H1 (cell line): ENCODE measurements at regions not wholly inside any gene's neighbourhood (a gene's known extent, or its start where the extent isn't known, plus 50 kb on each side); places are given as distances from the start of the nearest gene placed in this dataset.

ENCODE experiments used
- KDM4A ChIP-seq: IDR thresholded peaks from one replicate; pipeline ENCODE4 v1.7.1; 2012; ENCODE audit warnings: low read depth, mild to moderate bottlenecking, moderate library complexity, low read length, inconsistent platforms; ENCODE audit not compliant: severe bottlenecking
- TF ChIP-seq, protein P1 (sequence below): fragments of 300-600 bp; sonication (generic); IDR thresholded peaks from 2 replicates; pipeline ENCODE4 v1.7.1; 2012; ENCODE audit warnings: low read length, moderate library complexity, mild to moderate bottlenecking, inconsistent platforms; ENCODE audit not compliant: insufficient replicate concordance

- TF ChIP-seq, protein P1, sequence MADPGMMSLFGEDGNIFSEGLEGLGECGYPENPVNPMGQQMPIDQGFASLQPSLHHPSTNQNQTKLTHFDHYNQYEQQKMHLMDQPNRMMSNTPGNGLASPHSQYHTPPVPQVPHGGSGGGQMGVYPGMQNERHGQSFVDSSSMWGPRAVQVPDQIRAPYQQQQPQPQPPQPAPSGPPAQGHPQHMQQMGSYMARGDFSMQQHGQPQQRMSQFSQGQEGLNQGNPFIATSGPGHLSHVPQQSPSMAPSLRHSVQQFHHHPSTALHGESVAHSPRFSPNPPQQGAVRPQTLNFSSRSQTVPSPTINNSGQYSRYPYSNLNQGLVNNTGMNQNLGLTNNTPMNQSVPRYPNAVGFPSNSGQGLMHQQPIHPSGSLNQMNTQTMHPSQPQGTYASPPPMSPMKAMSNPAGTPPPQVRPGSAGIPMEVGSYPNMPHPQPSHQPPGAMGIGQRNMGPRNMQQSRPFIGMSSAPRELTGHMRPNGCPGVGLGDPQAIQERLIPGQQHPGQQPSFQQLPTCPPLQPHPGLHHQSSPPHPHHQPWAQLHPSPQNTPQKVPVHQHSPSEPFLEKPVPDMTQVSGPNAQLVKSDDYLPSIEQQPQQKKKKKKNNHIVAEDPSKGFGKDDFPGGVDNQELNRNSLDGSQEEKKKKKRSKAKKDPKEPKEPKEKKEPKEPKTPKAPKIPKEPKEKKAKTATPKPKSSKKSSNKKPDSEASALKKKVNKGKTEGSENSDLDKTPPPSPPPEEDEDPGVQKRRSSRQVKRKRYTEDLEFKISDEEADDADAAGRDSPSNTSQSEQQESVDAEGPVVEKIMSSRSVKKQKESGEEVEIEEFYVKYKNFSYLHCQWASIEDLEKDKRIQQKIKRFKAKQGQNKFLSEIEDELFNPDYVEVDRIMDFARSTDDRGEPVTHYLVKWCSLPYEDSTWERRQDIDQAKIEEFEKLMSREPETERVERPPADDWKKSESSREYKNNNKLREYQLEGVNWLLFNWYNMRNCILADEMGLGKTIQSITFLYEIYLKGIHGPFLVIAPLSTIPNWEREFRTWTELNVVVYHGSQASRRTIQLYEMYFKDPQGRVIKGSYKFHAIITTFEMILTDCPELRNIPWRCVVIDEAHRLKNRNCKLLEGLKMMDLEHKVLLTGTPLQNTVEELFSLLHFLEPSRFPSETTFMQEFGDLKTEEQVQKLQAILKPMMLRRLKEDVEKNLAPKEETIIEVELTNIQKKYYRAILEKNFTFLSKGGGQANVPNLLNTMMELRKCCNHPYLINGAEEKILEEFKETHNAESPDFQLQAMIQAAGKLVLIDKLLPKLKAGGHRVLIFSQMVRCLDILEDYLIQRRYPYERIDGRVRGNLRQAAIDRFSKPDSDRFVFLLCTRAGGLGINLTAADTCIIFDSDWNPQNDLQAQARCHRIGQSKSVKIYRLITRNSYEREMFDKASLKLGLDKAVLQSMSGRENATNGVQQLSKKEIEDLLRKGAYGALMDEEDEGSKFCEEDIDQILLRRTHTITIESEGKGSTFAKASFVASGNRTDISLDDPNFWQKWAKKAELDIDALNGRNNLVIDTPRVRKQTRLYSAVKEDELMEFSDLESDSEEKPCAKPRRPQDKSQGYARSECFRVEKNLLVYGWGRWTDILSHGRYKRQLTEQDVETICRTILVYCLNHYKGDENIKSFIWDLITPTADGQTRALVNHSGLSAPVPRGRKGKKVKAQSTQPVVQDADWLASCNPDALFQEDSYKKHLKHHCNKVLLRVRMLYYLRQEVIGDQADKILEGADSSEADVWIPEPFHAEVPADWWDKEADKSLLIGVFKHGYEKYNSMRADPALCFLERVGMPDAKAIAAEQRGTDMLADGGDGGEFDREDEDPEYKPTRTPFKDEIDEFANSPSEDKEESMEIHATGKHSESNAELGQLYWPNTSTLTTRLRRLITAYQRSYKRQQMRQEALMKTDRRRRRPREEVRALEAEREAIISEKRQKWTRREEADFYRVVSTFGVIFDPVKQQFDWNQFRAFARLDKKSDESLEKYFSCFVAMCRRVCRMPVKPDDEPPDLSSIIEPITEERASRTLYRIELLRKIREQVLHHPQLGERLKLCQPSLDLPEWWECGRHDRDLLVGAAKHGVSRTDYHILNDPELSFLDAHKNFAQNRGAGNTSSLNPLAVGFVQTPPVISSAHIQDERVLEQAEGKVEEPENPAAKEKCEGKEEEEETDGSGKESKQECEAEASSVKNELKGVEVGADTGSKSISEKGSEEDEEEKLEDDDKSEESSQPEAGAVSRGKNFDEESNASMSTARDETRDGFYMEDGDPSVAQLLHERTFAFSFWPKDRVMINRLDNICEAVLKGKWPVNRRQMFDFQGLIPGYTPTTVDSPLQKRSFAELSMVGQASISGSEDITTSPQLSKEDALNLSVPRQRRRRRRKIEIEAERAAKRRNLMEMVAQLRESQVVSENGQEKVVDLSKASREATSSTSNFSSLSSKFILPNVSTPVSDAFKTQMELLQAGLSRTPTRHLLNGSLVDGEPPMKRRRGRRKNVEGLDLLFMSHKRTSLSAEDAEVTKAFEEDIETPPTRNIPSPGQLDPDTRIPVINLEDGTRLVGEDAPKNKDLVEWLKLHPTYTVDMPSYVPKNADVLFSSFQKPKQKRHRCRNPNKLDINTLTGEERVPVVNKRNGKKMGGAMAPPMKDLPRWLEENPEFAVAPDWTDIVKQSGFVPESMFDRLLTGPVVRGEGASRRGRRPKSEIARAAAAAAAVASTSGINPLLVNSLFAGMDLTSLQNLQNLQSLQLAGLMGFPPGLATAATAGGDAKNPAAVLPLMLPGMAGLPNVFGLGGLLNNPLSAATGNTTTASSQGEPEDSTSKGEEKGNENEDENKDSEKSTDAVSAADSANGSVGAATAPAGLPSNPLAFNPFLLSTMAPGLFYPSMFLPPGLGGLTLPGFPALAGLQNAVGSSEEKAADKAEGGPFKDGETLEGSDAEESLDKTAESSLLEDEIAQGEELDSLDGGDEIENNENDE: no peak
- TF ChIP-seq KDM4A: no peak
- TF ChIP-seq, all 59 proteins: peak for 0
These were observed 114.4 kb upstream of the PDE1A start (continued) for GRCh38 chr2:182541268-182541667.
